Uterus (tissue), 3 donors: ENCODE measurements at regions not wholly inside any gene's neighbourhood (a gene's known extent, or its start where the extent isn't known, plus 50 kb on each side); places are given as distances from the start of the nearest gene placed in this dataset.

Experiments used
- DNase-seq, 2 donors: peaks; one replicate each; pipeline ENCODE4 v3.0.0-alpha.2; 2019 to 2020
- H3K27ac ChIP-seq, 2 donors: fragments of 200-600 bp; sonication (generic); 1 replicate in 1 of 2; 2 replicates in 1 of 2; pipeline ENCODE4 v1.5.1; 2016 to 2018
- H3K27me3 ChIP-seq, 2 donors: fragments of 200-600 bp; sonication (generic); one replicate each; pipeline ENCODE4 v1.5.1; 2018 to 2019; ENCODE audit warnings: control low read depth in 1 of 2
- H3K36me3 ChIP-seq, 2 donors: fragments of 200-600 bp; sonication (generic); one replicate each; pipeline ENCODE4 v1.5.1; 2019; ENCODE audit warnings: control low read depth in 1 of 2
- H3K4me1 ChIP-seq, 2 donors: fragments of 200-600 bp; sonication (generic); one replicate each; pipeline ENCODE4 v1.5.1; 2018 to 2019; ENCODE audit warnings: control low read depth in 1 of 2
- H3K4me3 ChIP-seq, 2 donors: fragments of 200-600 bp; sonication (generic); 1 replicate in 1 of 2; 2 replicates in 1 of 2; pipeline ENCODE4 v1.5.1; 2018 to 2019; ENCODE audit warnings: mild to moderate bottlenecking in 1 of 2
- H3K9me3 ChIP-seq, 2 donors: fragments of 200-600 bp; sonication (generic); one replicate each; pipeline ENCODE4 v1.5.1; 2019; ENCODE audit warnings: control low read depth in 1 of 2
- POLR2A ChIP-seq, 2 donors: fragments of 450-650 bp; IDR thresholded peaks; one replicate each; pipeline ENCODE4 v1.6.1; 2016; ENCODE audit warnings: antibody characterized with exemption in 2 of 2, mild to moderate bottlenecking in 1 of 2, moderate library complexity in 1 of 2
- intact Hi-C: fragments of 100-400 bp; cut with DNase I; formaldehyde crosslinking; loops from one replicate; pipeline ENCODE4 v1.15.1; 2023; ENCODE audit warnings: low total_unique reads
- TF ChIP-seq, protein P1 (sequence below), 4 experiments: fragments of 200-600 bp in 2 of 4; fragments of 450-650 bp in 2 of 4; sonication (generic) in 2 of 4; IDR thresholded peaks; one replicate each; pipeline ENCODE4 v1.5.1; 2016 to 2019; ENCODE audit warnings: antibody characterized with exemption in 4 of 4, mild to moderate bottlenecking in 2 of 4, moderate library complexity in 1 of 4
- donor health status: DM: yes; HTN: yes; CAD: no.

DNA sequence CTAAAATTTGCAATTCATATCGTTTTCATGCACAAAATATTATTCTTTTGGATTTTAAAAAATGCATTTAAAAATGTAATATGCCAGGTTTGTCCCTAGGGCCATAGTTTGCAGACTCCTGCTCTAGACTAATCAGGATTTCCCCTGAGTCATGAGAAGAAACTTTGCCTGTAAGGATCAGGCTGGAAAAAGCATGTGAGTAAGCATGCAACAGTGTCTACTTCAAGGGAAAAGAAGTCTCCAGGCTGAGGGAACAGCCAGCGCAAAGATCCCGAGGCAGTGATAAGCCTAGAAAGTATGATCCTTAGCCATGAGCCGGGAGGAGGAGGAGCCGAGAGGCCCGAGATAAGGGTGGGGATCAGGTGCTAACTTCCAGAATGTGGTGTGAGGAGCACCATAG lies 382.8 kb upstream of the CFAP20DC start:
- Histone ChIP-seq H3K27ac (no peak overlapping the region), H3K4me3 (no peak overlapping the region), H3K27me3 (no peaks in the 10 kb centered on the region), H3K9me3 (no peaks in the 10 kb centered on the region), H3K36me3 (no peaks in the 10 kb centered on the region), H3K4me1 (no peaks in the 10 kb centered on the region)
- DNase-seq = no peak
- TF ChIP-seq POLR2A (IDR thresholded peaks at IDR 0.05) = no peak
- TF ChIP-seq, protein P1, sequence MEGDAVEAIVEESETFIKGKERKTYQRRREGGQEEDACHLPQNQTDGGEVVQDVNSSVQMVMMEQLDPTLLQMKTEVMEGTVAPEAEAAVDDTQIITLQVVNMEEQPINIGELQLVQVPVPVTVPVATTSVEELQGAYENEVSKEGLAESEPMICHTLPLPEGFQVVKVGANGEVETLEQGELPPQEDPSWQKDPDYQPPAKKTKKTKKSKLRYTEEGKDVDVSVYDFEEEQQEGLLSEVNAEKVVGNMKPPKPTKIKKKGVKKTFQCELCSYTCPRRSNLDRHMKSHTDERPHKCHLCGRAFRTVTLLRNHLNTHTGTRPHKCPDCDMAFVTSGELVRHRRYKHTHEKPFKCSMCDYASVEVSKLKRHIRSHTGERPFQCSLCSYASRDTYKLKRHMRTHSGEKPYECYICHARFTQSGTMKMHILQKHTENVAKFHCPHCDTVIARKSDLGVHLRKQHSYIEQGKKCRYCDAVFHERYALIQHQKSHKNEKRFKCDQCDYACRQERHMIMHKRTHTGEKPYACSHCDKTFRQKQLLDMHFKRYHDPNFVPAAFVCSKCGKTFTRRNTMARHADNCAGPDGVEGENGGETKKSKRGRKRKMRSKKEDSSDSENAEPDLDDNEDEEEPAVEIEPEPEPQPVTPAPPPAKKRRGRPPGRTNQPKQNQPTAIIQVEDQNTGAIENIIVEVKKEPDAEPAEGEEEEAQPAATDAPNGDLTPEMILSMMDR (IDR thresholded peaks at IDR 0.05) = no peak
- intact Hi-C loops = no loop called here

DNA sequence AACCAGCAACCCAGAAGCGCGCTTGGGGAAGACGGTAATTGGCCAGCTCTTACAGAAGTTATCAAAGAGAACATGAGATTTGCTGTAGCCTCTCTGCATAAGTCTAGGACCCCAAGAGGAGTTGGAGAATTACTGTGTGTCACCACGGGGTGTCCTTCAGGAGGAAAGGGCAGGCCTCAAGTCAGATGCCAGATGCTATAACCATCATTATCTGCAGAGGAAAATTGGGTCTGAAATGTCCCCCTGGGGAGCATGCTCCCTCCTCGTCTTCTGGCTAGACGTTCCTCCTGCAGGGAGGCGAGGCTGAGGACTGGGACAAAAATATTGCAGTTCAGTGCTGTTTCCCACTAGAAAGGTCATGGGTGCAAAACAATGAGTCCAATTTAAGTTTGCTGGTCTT lies 380.5 kb upstream of the CFAP20DC start:
- H3K4me3 ChIP-seq = no peak overlapping the region
- TF ChIP-seq POLR2A (IDR thresholded peaks at IDR 0.05) = no peak
- TF ChIP-seq, protein P1 (IDR thresholded peaks at IDR 0.05) = no peak
- no peaks in the 10 kb centered on the region for H3K9me3 ChIP-seq
- H3K27ac ChIP-seq = no peak overlapping the region
- H3K27me3 ChIP-seq = no peaks in the 10 kb centered on the region
- intact Hi-C loops = no loop called here
- DNase-seq = no peak
- H3K4me1 ChIP-seq = peaks cover 0 to 5% of the 10 kb centered on the region in 2 donors
- no peaks in the 10 kb centered on the region for H3K36me3 ChIP-seq

DNA sequence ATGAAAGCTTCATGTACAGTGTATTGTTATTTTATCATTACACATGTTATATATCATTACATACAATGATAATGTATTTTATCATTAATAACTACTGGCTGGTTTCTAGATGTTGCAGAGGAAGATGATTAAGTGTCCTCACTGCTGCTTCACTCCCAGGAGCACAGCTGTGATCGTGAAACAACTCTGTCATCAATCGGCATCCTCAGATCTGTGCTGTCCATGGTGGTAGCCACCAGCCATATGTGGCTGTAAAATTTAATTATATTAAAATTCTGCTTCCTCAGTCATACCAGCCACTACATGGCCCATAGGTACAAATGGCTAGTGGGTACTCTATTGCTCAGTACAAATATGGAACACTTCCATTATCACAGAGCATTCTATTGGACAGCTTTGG lies 379.4 kb upstream of the CFAP20DC start:
- DNase-seq = no peak
- Histone ChIP-seq H3K4me3 (no peak overlapping the region), H3K9me3 (no peaks in the 10 kb centered on the region), H3K27ac (no peak overlapping the region), H3K4me1 (peaks cover 0 to 5% of the 10 kb centered on the region in 2 donors), H3K36me3 (no peaks in the 10 kb centered on the region), H3K27me3 (no peaks in the 10 kb centered on the region)
- intact Hi-C loops = no loop called here
- no peak for TF ChIP-seq POLR2A (IDR thresholded peaks at IDR 0.05)
- TF ChIP-seq, protein P1 (IDR thresholded peaks at IDR 0.05) = no peak

DNA sequence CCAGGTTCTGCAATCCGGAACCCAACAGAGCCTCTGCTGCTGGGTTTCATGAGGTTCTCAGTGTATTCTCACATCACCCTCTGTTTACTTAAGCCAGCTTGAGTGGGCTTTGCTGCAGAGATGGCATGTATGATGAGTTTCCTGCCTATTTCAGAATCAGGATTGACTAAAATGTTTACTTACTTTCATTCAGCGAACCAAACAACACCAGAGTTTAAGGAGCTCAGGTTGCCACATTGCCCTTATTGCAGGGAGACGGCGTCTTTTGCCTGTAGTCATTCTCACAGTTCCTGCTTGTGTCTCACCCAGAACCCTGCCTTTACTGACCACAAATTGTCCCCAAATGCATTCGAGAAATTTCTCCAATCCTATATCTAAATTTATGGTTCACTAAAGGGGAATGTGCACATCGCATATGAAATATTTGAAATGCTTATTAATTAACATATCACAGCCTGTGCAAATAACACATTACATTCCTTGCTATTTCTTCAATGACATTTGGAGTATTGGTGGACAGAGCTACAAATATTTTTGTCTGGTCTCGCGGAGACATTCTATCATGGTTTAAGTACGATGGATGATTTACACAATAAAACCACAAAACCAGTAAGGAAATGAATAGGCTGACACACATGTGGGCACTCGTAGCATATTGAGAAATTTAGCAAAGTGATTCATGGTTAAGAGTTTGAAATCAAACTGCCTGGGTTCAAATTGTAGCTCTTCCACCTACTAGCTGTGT lies 377.2 kb upstream of the CFAP20DC start:
- TF ChIP-seq POLR2A (IDR thresholded peaks at IDR 0.05) = no peak
- TF ChIP-seq, protein P1 (IDR thresholded peaks at IDR 0.05) = no peak
- no peak for DNase-seq
- Histone ChIP-seq H3K4me1 (peaks cover 0 to 5% of the 10 kb centered on the region in 2 donors), H3K9me3 (no peaks in the 10 kb centered on the region), H3K4me3 (no peak overlapping the region), H3K27me3 (no peaks in the 10 kb centered on the region), H3K36me3 (no peaks in the 10 kb centered on the region), H3K27ac (peak overlapping the region in 1 of 2 donors; percentile 77)
- intact Hi-C loops = no loop called here

DNA sequence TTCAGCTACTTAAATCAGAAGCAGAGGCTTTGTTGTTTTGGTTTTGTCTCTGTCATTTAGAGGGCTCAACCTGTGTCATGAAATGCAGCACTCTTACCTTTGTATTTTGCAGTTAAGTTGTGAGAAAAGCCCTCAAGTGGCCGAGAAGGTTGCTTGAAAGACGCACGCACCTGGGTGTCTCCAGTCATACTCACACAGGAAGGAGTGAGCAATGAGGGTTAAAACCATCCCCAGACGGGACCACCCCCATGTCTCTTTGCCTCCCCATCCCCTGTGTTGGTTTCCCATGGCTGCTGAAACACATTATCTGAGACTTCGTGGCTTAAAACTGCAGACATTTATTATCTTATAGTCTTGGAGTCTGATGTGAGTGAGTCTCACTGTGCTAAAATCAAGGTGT lies 376.1 kb upstream of the CFAP20DC start:
- intact Hi-C loops = no loop called here
- H3K4me3 ChIP-seq = no peak overlapping the region
- peak overlapping the region; percentile 57 to 77 for H3K27ac ChIP-seq
- no peaks in the 10 kb centered on the region for H3K9me3 ChIP-seq
- DNase-seq = no peak
- H3K36me3 ChIP-seq = no peaks in the 10 kb centered on the region
- no peaks in the 10 kb centered on the region for H3K27me3 ChIP-seq
- TF ChIP-seq, protein P1 (IDR thresholded peaks at IDR 0.05) = no peak
- no peak for TF ChIP-seq POLR2A (IDR thresholded peaks at IDR 0.05)
- peaks cover 0 to 5% of the 10 kb centered on the region in 2 donors for H3K4me1 ChIP-seq
